HG03571 (cell line): ENCODE measurements at regions not wholly inside any gene's neighbourhood (a gene's known extent, or its start where the extent isn't known, plus 50 kb on each side); places are given as distances from the start of the nearest gene placed in this dataset.

Experiments
- ATAC-seq: cut with Tn5 transposase; IDR thresholded peaks from one replicate; pipeline ENCODE4 v1.9.1; 2021; ENCODE audit not compliant: unreplicated experiment

DNA sequence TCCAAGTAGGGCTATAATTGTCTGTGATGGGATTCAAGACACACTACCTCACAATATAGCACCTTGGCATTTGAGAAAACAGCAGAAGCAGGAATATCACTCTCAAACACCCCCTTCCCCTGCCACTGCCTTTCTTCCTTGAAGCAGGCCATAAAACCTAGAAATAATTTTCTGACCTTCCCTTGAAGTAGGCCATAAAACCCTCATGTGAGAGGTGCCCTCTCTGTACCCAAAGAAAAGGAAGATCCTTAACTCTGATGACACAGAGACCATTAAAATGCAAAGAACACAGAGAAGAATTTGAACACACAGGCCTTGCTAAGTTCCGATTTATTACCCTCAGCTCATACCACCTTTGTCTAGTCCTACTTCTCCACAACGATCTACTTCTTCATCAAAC, 631.7 kb upstream of the CADM1 start:
- ATAC-seq = no peak

GRCh38 chr11:116134450-116134849, 630.2 kb upstream of the CADM1 start:
- ATAC-seq = no peak

GRCh38 chr11:116132273-116132978, 628.2 kb upstream of the CADM1 start:
- no peak for ATAC-seq

DNA sequence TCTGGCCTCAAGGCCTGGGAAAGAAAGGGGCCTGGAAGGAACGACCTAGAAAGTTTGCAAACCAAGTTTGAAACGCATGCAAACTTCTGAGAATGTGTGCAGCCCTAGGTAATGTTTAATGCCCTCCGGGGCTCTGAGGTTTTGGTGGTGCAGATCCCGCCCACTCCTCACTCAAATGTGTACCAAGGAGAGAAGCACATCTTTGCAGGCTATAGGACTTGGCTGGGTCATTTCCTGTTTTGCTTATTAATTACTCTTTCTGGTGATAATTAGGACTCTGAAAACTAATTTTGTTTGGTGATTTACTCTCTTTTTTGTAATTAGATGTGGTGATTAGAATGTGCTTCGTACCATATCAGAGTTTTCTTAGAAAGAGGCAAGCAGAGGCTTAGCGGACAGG, 625.9 kb upstream of the CADM1 start:
- ATAC-seq = no peak

DNA sequence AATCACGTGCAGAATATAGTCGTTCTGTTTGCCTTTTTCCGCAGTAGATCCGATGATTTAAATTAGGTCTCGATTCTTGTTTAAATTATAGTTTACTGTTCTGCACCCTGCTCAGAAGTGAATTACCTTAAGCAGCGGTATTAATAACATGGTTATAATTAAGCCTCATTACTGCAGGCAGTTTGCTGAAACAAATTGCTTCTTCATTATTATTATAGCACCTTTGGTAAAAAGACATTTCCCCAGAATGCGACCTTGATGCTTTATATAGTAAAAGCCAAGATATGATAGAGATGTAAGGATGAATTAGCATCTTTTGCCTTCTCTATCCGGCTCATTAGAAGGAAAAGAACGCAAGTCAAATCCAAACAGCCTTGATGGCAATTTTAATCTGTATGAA, 625.2 kb upstream of the CADM1 start:
- ATAC-seq = no peak

DNA sequence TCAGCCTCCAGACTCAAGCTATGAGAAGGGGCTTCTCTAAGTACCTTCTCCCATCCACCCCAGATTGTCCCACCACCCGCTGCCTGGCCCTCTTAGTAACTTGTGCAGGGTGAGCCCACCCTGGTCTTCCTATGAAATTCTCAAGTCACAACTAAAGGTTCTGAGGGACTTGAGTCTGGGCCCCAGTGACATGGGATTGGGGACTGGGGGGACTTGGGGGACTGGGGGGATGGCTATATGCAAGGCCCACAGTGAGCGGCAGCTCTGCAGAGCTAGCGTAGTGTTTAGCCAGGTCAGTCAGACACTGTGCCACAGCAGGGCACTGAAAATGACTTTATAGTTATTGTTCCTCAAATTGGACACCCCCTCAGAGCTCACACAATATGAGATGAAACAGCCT, 622.3 kb upstream of the CADM1 start:
- no peak for ATAC-seq

- no peak for ATAC-seq
Observed at GRCh38 chr11:116124922-116125714, 620.9 kb upstream of the CADM1 start.

DNA sequence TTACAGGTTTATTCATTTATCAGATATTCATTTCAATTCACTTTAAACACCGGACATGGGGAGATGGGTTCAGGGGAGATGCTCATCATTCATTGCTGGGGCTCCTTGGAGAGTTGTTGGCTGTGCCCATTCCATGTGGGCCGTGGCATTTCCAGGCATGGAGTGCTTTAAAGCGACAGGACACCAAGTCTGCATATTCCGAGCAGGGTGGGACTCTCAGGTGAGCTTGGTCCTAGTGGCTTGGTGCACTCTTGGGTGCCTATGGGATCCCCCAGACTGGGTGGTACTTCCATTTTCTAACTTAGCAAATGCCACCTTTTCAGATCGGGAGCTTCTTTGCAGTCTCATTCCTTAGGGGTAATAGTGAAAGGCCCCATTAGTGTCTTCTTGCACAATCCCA, 619.5 kb upstream of the CADM1 start:
- ATAC-seq = no peak

DNA sequence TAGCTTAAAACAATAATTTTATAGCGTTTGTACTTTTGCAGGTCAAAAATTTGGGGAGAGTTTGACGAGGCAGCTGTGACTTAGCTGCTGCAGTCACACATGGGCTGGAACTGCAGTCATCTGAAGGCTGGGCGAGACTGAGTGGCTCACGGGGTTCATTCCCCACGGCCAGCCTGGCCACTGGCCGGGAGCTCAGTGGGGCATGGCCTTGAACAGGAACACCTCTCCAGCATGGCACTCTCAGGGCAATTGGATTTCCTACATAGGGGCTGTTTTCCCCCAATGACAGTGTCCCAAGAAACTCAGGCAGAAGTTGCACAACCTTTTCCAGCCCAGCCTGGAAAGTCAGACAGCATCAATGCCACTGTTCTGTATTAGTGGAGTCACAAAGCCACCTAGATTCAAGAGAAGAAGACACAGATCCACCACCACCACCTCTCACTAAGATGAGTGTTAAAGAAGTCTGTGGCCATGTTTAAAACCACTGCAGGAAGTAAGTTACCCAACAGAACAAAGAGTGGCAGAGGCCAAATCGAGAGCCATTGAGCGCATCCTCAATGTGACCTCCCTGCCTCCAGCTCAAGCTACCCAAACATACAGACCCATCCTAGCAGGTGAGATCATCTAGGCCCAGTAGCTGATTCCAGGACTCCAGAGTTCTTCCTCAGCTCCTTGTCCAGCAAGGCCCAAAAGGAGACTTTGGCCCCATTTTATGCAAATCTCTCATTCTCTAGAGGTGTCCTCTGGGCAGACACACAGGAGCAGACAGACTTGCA, 618.7 kb upstream of the CADM1 start:
- no peak for ATAC-seq

- ATAC-seq = no peak
Observed at GRCh38 chr11:116119158-116119557, 614.9 kb upstream of the CADM1 start.

- no peak for ATAC-seq
Observed at GRCh38 chr11:116118138-116118470, 613.9 kb upstream of the CADM1 start.

- no peak for ATAC-seq
Observed at GRCh38 chr11:116117331-116118137, 613.3 kb upstream of the CADM1 start.

GRCh38 chr11:116115801-116116200, 611.6 kb upstream of the CADM1 start:
- no peak for ATAC-seq

DNA sequence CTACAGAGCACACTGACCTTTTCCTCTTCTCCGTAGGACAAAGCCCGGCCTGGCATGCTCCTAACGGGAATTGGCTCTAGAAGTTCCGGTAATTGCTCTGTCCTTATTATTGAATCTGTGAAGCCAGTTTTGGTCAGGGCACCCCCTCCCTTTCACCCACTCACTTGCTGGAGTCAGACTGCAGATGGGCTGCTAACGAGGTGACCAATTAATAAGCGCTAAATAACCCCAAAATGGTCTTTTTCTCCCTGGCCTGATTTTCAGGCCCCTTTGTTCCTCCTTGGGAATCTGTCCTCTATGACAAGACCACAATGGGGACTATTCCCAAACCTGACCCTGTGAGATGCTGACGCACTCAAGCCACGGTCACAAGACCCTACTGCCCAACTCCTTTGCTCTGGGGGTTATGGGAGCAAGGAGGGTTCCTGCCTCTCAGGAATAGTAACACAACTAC, 610.0 kb upstream of the CADM1 start:
- no peak for ATAC-seq

DNA sequence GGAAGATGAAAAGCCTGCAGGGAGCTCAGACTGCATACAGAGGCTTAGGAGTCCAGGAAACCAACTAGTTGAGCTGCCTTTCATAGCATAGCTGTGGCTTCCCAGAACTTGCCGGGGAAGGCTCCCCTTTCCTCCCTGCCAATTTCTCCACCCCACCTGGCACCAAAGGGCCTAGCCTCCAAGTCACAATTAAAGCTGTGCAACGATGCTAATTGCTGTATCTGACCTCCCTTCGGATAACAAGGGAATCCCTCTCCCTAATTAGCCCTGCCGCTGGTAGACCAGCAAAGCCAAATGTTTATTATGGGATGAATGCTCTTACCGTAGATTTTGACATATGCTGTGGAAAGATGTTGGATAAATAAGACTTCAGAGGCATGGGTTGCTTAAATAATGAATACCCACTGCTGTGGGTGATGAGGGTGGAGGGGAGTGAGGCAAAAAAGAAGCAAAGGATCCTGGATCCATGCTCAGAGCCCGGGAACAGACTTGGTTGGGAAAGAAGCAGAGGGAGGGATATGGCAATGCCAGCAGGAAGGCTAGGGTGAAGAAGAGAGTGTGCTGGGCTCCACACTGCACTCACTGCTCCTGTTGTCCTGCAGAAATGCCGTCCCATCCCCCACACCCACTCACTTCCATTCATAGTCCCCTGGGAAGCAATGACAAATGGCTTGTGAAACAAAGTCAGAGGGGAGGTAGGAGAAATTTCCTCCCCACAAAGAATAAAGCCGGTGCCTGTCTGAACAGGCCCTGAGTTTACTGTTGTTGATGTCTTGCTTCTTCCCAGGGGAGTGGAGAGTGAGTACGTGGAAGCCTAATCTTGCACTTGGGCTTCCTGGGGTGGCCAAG, 608.1 kb upstream of the CADM1 start:
- no peak for ATAC-seq

- no peak for ATAC-seq
Observed at GRCh38 chr11:116111546-116111945, 607.3 kb upstream of the CADM1 start.

DNA sequence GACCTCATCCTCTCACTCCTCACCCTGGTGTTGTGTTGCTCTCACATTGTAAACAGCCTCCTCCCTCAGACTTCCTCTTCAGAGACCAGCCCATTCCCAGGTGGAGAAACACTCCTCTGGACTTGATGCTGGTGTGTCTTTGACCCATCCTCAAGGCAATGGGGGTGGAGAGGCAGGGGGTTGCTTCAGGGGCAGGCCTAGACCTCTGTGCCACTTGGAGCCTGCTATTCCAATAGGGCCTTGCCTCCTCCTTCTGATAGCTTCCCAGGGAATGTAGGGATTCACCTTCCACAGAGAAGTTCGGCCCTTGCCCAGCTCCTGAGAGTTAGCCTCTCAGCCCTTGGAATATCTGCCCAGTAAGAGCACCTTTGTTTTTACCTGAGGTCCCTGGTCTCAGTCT, 606.6 kb upstream of the CADM1 start:
- no peak for ATAC-seq

- no peak for ATAC-seq
Observed at GRCh38 chr11:116110356-116110755, 606.1 kb upstream of the CADM1 start.

- no peak for ATAC-seq
Observed at GRCh38 chr11:116109228-116109627, 605.0 kb upstream of the CADM1 start.

DNA sequence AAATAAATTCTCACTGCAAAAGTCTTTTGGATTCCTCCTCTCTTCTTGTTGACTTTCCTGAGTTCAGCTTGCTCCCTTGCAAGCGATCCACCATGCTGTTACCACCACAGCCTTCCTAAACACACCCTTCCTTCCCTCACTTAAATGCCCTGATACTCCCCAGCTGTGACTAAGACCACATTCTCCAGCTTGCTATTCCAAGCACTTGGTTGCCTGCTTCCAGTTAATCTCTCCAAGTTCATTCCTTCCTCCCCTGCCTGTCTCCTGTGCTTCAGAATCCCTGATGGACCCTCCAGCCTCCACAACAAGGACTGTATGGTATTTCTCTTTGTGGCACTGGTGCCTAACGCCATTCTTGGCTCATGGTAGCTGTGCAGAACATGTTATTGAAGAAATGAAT, 603.9 kb upstream of the CADM1 start:
- no peak for ATAC-seq
